Osteocyte (in vitro differentiated cells): ENCODE measurements at regions not wholly inside any gene's neighbourhood (a gene's known extent, or its start where the extent isn't known, plus 50 kb on each side); places are given as distances from the start of the nearest gene placed in this dataset.
"Not testable (repeated sequence)": the region's sequence is repeated elsewhere in the genome, so short reads cannot be mapped to it uniquely, and the experiment has no call there.

Source experiments
- DNase-seq: peaks from one replicate; pipeline ENCODE4 v3.0.0; 2021; ENCODE audit warnings: mixed read lengths; ENCODE audit not compliant: unreplicated experiment; ENCODE audit errors: extremely low spot score
- H3K27ac Mint-ChIP-seq: one replicate; pipeline ENCODE4 v1.8.0; 2021; ENCODE audit warnings: mild to moderate bottlenecking, mixed read lengths; ENCODE audit not compliant: unreplicated experiment
- H3K27me3 Mint-ChIP-seq: one replicate; pipeline ENCODE4 v1.8.0; 2021; ENCODE audit warnings: mixed read lengths; ENCODE audit not compliant: unreplicated experiment
- H3K36me3 Mint-ChIP-seq: one replicate; pipeline ENCODE4 v1.8.0; 2021; ENCODE audit warnings: mixed read lengths; ENCODE audit not compliant: unreplicated experiment
- H3K4me1 Mint-ChIP-seq: one replicate; pipeline ENCODE4 v1.8.0; 2021; ENCODE audit warnings: mixed read lengths; ENCODE audit not compliant: unreplicated experiment
- H3K4me3 Mint-ChIP-seq: one replicate; pipeline ENCODE4 v1.8.0; 2021; ENCODE audit warnings: mild to moderate bottlenecking, moderate library complexity, mixed read lengths; ENCODE audit not compliant: unreplicated experiment
- H3K9me3 Mint-ChIP-seq: one replicate; pipeline ENCODE4 v1.8.0; 2021; ENCODE audit warnings: mixed read lengths; ENCODE audit not compliant: unreplicated experiment
- TF ChIP-seq, protein P1 (sequence below): fragments of 200-600 bp; sonication (generic); IDR thresholded peaks from 2 replicates; pipeline ENCODE4 v1.5.0; 2021; ENCODE audit warnings: antibody characterized with exemption, mild to moderate bottlenecking, moderate library complexity

DNA sequence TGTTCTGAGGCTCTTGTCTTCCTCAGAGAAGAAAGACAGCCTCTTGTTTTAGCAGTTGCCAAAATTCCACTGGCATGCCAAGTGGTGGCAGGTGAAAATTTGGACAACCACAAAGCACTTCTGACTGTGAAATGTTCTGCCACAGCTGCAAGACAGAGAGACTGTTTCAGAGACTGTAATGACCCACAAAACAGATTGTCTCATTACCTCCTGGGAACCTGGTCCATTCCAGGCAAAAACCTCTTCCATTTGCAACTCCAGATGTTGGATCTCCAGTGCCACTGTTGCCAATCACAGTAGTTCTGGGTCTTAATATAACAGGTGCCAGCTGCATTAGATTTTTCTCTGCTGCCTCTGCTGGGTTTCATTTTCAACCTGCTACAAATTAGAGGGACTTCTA is 911.5 kb downstream of the UQCRFS1 start:
- H3K27me3 Mint-ChIP-seq = no peaks in the 10 kb centered on the region

GRCh38 chr19:28299649-28300048 is 913.3 kb downstream of the UQCRFS1 start:
- H3K4me1 Mint-ChIP-seq = no peaks in the 10 kb centered on the region
- TF ChIP-seq, protein P1, sequence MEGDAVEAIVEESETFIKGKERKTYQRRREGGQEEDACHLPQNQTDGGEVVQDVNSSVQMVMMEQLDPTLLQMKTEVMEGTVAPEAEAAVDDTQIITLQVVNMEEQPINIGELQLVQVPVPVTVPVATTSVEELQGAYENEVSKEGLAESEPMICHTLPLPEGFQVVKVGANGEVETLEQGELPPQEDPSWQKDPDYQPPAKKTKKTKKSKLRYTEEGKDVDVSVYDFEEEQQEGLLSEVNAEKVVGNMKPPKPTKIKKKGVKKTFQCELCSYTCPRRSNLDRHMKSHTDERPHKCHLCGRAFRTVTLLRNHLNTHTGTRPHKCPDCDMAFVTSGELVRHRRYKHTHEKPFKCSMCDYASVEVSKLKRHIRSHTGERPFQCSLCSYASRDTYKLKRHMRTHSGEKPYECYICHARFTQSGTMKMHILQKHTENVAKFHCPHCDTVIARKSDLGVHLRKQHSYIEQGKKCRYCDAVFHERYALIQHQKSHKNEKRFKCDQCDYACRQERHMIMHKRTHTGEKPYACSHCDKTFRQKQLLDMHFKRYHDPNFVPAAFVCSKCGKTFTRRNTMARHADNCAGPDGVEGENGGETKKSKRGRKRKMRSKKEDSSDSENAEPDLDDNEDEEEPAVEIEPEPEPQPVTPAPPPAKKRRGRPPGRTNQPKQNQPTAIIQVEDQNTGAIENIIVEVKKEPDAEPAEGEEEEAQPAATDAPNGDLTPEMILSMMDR = no peak
- DNase-seq = no peak
- H3K27ac Mint-ChIP-seq = no peak overlapping the region
- no peaks in the 10 kb centered on the region for H3K27me3 Mint-ChIP-seq
- H3K4me3 Mint-ChIP-seq = no peak overlapping the region
- H3K36me3 Mint-ChIP-seq = no peaks in the 10 kb centered on the region
- peaks cover 4% of the 10 kb centered on the region for H3K9me3 Mint-ChIP-seq

More for the DNA sequence above, 911.5 kb downstream of the UQCRFS1 start:
- no peaks in the 10 kb centered on the region for H3K9me3 Mint-ChIP-seq
- no peak overlapping the region for H3K4me3 Mint-ChIP-seq
- TF ChIP-seq, protein P1 = no peak
- H3K4me1 Mint-ChIP-seq = no peaks in the 10 kb centered on the region
- no peak overlapping the region for H3K27ac Mint-ChIP-seq
- H3K36me3 Mint-ChIP-seq = no peaks in the 10 kb centered on the region
- no peak for DNase-seq

- Mint-ChIP-seq H3K27ac (no peak overlapping the region), H3K36me3 (no peaks in the 10 kb centered on the region), H3K9me3 (peaks cover 4% of the 10 kb centered on the region), H3K27me3 (no peaks in the 10 kb centered on the region), H3K4me1 (peaks cover 11% of the 10 kb centered on the region), H3K4me3 (no peak overlapping the region)
- DNase-seq = no peak
- TF ChIP-seq, protein P1 = no peak
Observed at GRCh38 chr19:28297586-28298157, 915.3 kb downstream of the UQCRFS1 start.

DNA sequence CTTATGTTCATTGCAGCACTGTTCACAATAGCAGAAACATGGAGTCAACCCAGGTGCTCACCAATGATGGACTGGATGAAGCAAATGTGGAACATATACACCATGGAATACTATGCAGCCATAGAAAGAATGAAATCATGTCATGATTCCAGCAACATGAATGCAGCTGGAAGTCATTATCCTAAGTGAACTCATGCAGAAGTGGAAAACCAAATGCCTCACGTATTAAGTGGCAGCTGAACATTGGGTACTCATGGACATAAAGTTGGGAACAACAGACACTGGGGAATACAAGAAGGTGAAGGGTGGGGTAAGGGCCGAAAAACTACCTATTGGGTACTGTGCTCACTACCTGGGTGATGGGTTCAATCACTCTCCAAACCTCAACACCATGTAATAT is 915.9 kb downstream of the UQCRFS1 start:
- Mint-ChIP-seq H3K4me3 (no peak overlapping the region), H3K27ac (no peak overlapping the region), H3K27me3 (no peaks in the 10 kb centered on the region), H3K9me3 (peaks cover 4% of the 10 kb centered on the region), H3K36me3 (no peaks in the 10 kb centered on the region), H3K4me1 (peaks cover 11% of the 10 kb centered on the region)
- no peak for DNase-seq
- TF ChIP-seq, protein P1 = no peak

DNA sequence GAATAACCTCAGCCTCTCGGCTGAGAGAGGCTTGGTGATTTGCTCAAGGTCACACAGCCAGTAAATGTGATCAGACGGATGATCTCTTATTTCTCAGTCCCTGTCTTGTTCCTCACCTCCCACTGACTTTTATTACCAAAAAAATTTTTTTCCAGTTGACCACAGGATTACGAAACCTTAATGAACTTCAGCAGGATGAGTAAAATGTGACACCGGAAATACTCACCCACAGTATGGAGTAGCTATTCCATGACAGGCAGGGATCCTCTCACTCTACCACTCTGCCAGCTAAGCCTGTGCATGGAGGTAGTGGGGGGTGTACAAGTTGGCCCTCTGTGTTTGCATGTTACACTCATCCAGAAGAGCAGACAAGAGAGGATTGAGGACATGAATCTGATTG is 916.4 kb downstream of the UQCRFS1 start:
- H3K9me3 Mint-ChIP-seq = peaks cover 4% of the 10 kb centered on the region
- DNase-seq = no peak

GRCh38 chr19:28294975-28295374 is 918.0 kb downstream of the UQCRFS1 start:
- H3K36me3 Mint-ChIP-seq = not testable (repeated sequence)

More for the DNA sequence above, 916.4 kb downstream of the UQCRFS1 start:
- no peak overlapping the region for H3K4me3 Mint-ChIP-seq
- peaks cover 15% of the 10 kb centered on the region for H3K4me1 Mint-ChIP-seq
- H3K27ac Mint-ChIP-seq = no peak overlapping the region
- TF ChIP-seq, protein P1 = no peak
- no peaks in the 10 kb centered on the region for H3K27me3 Mint-ChIP-seq
- H3K36me3 Mint-ChIP-seq = no peaks in the 10 kb centered on the region

More at GRCh38 chr19:28294975-28295374, 918.0 kb downstream of the UQCRFS1 start:
- not testable (repeated sequence) for H3K27ac Mint-ChIP-seq, DNase-seq, H3K27me3 Mint-ChIP-seq, H3K9me3 Mint-ChIP-seq, H3K4me3 Mint-ChIP-seq
- H3K4me1 Mint-ChIP-seq = peaks cover 23% of the 10 kb centered on the region
